IPS-NIHi7 (cell line): ENCODE measurements at regions not wholly inside any gene's neighbourhood (a gene's known extent, or its start where the extent isn't known, plus 50 kb on each side); places are given as distances from the start of the nearest gene placed in this dataset.

Source experiments
- DNase-seq: peaks from one replicate; pipeline ENCODE4 v3.0.0; 2012; ENCODE audit warnings: mixed read lengths; ENCODE audit errors: extremely low spot score

DNA sequence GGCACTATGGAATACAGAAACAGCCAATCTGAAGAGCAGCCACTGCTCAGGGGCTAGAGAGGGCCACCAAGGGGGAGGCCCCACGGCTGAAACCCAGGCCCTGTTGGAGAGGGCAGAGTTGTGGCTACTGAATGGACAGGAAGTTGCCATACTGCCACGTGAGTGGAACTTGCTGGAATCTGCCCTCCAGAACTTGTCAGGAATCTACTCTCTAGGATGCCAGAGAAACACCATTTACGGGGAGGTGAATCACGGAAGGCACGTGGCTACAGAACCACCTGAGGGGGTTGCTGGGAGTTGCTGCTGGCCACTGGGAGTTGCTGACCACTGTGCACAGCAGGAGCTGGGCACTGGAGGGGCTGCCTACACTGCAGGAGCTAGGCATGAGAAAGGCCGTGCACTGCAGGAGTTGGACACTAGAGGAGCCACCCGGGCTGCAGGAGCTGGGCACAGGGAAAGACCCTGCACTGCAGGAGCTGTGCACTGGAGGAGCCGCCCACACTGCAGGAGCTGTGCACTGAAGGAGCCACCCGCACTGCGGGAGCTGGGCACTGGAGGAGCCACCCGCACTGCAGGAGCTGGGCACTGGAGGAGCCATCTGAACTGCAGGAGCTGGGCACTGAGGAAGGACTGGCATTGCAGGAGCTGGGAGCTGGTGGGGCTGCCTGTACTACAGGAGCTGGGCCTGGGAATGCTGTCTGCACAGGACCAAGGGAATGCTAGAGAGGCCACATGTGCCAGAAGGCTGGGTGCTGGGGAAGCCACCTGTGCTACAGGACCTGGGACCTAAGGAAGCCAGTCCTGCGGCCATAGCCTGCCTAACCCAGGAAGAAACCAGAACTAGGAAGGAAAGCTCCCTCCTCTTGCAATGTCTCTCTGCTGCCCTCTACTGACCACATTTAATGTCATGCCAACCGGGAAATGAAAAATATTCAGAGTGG lies 343.4 kb downstream of the MATN1 start:
- DNase-seq, result peak; percentile 93

DNA sequence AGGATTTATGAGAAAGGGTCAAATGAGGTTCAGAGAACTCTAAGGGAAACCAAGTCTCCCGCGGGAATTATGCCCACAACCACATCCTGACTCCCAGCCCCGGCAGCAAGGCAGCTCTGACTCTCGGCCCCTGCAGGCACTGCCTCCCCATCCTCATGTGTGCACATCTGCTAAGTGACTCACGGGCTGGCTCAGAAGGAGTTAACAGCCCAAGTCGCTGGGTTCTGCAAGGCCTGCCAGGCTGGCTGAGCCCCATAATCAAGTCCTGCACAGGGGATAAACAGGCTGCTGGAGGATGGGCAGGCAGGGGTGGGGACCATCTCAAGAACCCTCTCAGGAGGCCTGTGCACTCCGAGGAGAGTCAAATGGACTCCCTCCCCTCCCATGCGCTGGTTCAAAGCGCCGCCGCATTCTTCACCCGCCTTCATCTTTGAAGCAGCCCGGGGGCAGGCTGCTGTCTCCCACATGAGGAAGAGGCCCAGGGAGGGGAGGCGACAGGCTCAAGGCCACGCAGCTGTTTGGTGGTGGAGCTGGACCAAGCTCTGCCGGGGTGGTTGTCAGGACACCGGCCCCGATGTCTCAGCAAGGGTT lies 344.3 kb downstream of the MATN1 start:
- DNase-seq, result no peak

DNA sequence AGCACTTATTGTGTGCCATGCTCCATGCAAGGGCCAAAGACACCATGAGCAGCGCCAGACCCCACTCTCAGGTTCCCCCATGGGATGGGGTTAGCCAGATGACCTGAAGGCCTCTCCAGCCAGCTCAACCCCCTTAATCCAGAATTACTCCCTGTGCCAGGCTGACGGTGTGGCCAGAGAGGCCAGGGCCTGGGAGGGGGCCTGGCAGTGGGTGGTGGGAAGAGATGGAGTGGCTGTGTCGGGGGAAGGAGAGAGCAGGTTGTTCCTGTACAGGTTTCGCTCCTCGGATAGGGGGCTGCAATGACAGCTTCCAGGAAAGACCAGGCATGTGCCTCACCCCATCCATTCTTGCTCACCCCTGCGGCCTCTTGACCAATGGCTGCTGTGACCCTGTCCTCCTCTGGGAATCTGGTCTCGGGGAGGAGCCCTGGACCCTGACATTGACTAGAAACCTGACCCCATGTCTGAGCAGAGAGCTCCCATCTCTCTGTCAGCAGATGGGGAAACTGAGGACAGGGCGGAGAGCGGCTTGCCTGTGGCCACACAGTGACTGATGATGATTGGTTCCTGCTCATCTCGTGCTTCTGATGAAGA lies 345.3 kb downstream of the MATN1 start:
- no peak for DNase-seq

DNA sequence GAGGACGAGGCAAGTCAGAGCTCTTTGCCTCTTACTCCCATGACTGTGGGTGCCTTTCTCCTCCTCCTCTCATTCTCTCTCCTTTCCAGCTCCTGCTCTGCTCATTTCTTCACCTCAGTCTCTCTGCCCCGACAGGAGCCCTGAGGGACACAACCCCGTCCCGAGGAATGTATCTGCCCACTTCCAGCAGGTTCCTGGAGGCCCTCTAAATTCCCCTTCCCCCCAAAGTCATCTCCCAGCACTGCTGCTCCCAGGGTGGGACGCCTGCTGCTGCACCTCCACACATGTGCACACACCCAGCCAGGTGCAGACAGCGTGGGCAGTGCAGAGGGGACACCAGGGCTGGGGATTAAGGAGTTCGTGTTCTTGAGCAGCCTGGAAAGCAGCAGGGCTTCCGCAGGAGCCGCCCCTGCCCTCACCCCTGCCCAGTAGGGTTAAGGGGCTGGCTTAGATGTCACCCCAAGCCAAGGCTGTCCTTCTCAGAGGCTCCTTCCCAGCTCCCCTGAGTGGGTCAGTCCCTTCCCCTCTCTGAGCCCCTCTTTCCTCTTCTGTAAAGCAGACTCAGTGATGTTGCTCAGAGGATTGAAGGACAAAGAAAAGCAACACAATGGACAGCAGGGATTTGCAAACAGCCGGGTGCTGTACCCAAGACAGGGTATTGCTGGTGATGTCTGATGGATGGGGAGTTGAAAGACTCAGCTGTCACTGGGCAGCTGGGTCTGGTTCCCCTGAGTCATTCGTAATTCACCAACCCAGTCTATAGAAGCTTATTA lies 346.0 kb downstream of the MATN1 start:
- no peak for DNase-seq

DNA sequence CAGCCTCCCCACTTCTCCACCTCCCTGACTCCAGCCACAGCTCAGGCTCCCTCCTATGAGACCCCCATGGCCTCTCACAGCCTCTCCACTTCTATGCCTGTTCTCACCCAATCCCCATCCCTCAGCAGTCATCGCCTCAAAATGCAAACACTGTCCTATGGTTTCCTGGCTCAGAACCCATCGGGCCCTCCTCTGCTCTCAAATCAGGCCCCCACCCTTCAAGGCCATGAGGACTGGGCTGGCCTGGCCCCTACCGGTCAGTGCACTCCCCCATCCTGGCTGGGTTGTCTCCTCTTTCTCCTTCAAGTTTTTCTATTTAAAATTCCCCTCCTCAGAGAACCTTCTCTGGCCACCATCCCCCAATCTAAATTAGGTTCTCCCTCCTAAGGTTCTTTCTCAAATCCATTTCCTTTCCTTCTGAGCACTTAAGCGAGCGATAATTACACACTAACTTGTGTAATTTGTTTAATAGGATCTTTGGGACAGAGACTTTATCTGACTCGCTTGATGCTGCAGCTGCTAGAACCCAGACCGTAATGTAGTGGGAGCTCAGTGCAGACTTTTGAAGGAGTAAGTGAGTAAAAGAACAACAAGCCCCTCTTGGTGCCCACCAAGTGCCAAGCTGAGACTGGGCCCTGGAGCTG lies 347.2 kb downstream of the MATN1 start:
- DNase-seq, result no peak

DNA sequence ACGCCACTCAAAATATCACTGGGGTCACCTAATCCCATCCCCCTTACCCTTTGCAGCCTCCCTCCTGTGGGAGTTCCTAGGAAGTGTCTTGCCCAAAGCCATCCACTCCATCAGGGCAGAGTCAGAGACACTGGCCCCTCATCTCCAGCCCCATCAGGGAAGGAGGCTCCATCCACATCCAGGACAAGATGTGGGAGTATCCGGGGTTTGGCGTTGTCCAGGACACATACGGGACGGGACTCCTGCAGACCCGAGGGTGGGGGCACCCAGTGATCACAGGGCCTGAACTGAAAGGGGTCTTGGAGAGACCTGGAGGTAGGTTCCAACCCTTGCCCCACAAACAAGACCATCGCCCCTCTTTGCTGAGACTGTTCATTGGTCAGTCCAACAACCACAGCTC lies 348.2 kb downstream of the MATN1 start:
- DNase-seq, result no peak

DNA sequence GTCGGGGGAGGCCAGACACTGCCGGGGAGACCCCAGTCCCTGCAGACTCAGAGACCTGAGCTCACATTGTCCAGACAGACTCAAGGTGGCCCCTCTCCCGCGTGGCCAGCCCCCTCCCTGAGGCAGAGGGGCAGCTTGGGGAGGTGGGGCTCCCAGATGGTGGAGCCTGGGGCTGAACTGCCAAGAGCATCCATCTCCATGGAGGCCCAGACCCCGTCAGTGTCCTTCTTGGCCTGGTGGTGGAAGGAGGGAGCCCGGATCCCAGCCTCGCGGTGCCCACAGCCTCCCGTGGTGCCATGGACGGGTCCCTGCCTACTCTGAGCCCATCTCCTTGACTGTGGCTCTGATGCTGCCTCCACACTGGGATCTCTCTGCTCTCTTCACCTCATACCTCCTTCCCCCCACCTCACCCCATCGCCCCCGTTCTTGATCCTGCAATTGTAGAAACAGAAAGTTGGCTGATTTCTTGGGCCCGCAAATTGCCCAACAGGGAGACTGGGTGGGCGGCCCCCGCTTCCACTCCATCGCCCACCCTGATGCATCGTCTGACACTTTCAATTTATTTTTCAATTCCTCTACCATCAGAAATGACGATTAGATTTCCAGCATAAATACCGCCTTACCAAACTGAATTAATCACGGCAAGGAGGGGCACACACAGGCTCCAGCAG lies 348.9 kb downstream of the MATN1 start:
- no peak for DNase-seq

DNA sequence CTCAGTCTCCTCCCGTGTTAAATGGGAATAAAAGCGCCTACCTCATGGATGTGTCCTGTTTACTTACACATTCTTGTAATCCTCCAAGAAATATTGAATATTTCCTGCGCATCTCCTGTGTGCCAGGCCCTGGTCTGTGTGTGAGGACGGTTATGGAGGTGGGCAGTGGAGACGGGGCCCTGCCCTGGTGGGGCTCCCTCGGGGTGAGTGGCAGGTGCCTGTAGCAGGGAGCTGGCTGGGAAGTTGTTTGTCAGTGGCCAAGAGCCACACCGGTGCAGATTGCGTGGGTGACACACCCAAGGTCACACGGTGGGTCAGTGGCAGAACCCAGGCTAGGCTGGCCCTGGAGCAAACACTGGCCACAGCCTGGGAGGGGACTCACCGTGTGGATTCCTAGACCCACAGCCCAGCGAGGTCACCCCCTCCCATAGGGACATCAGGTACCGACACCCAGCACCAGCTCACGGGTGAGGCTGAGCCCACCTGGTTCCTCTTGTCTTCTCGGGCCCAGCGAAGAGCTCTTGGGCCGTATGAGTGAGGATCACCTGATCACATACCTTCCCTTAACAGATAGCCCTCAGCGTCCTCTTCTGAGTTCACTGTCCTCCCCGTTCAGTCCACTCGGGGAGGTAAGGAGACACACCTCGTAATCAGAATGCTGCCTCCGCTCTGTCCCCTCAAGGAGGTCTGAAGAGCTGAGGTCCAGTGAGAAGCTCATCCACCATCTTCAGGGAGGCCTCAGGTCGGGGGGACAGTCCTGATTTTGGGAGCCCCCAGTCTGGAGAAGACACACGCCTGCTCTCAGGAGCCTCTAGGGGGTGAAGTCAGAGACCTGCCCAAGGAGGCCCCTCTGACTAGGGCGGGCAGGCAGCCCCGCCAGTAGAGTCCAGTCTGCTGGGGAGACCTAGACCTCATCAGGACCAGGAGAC lies 349.6 kb downstream of the MATN1 start:
- DNase-seq, result no peak

DNA sequence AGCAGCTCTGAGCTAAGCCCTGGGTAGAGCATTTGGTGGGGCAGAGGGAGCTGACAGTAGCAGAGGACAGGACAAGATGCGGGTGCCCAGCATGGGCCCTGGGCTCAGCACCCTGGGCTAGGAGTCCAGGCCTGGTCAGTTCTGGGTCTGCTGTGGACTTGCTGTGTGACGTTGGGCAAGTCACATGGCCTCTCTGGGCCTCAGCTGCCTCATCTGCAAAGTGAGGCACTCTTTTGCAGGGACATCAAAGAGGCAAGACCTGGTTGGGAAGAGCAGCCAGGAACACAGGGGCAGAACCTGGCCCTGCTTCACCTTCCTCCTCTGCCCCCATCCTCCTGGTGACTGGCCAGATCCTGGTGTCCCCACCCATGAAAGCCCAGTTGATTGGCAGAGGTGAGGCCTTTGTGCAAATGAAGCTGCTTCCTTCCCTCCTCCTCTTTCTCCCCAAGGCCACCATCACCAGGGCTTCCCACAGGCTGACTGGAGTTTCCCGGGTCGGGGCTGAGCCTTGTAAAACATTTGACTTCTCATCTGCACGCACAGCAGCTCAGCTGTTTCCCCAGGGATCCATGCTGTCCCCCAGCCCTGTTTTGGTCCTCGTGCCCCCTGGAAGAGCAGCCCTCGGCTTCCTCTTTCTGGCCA lies 350.5 kb downstream of the MATN1 start:
- DNase-seq, result peak; percentile 53

DNA sequence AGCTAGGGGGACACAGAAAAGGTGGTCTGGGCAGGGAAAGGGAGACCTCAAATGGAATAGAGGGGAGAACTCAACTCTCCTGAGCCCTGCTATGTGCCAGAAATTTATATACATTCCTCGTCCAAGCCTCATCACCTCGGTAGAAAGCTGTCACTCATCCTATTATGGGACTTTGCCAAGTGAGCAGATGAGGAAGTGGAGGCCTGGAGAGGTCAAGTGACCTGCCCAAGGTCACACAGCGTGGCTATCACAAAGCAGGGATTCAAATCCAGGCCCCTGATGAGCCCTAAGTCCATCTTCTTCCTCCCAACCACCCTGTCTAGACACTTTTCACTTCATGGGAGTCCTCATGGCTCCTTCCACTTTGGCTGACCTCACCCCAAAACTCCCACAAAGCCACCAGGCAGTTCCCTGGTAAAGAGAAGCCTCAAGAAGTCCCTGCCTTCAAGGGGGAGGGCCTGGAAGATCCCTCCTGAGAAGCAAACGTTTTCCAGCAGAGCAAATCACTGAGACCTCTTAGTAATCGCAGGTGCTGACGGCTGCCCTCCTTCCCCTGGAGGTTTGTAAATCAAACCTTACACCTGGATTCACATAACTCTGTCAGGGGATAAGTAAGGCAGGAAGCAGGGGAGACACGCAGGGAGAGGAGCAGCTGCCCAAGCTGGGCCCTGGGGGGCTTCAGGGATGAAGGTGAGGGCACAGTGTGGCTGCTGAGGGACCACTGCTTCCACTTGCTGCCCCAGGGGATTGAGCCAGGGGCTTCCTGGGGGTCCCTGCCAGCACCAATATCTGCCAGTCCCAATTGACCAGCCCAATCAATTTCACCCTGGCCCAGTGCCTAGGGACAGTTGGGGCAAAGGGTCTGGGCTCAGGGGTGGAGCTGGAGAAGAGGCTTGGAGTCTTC lies 351.2 kb downstream of the MATN1 start:
- DNase-seq, result no peak

DNA sequence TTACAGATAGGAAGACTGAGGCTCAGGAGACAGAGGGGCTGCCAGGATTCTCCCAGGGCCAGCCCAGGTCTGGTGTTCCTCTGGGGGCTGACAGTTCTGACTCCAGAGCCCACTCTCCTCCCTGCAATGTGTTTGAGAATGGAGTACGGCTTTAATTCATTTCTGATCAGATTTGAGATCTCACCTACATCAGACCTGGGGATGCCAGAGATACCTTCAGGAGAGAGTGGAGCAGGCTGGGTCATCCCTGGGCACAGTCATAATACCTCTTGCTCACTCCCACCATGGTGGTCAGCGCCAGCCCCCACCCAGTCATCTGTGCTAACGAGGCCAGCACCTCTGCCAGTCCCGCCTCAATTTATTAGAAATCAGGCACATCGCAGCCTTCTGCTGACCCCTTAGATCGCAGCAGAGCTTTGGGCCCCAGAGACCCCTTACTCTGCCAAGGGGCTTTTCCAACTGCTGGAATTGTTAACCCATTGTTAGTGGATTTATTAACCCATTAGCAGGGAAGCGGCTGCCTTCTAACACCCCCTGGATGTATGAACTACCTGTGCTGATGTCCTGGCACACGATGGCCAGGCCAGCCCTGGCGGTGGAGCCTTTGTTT lies 352.1 kb downstream of the MATN1 start:
- no peak for DNase-seq

DNA sequence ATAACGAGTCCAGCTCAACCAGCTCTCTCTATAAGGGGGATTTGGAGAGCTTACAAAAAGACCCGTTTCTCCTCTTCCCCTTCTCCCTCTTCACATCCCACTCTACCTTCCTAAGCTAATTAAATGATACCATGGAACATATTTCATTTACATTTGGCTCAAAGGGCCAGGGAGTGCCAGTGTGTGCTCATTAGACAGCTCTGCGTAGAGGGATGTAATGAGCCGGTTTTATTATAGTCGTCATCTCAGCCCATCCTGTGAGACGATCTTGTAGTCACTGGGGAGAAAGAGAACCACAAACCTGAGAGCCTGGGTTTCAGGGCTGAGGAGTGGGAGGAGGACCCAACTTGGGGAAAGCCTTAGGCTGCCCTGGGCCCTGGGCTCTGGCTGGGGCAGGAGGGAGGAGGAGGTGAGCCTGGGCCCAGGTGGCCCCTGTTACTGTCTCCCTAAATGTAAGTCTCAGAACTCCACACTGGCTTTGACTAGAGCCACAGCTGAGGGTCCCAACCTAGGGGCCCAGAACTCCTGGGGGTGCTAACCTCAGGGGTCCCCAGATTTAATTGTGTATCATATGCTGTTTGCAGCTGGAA lies 354.6 kb downstream of the MATN1 start:
- DNase-seq, result no peak

DNA sequence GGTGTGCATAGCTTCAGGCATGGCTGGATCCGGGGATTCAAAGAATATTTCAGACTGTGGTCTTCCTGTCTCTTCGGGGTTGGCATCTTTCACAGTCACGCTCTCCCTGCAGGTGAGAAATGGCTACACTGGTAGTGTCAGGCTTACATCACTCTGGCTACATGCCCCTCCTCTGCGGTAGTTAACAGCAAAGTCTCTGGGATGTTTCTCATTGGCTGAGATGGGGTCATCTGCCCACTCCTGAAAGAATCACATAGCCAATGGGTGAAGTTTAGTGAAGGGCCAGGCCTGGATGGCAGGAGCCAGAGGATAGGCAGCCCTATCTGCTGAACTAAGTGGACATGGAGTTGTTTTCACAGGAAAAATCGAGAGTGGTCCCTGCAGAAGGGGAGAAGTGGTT lies 356.5 kb downstream of the MATN1 start:
- peak; percentile 50 for DNase-seq

DNA sequence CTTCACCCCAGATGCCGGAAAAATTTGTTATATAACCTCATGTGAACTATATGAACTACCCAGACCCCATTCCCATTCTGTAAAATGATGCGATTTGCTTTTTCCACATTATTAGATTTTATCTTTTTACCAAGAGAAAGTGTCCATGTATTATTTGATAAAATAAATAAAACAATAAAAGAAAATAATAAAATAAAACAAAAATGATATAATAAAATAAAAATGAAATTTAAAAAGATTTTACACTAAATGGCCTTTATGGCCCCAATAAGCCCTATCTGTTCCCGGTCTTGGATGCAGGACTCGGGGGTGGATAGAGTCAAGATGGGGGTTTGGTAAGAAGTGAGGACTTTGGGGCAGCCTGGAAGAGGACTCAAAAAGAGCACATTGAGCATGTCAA lies 357.2 kb downstream of the MATN1 start:
- DNase-seq, result no peak

DNA sequence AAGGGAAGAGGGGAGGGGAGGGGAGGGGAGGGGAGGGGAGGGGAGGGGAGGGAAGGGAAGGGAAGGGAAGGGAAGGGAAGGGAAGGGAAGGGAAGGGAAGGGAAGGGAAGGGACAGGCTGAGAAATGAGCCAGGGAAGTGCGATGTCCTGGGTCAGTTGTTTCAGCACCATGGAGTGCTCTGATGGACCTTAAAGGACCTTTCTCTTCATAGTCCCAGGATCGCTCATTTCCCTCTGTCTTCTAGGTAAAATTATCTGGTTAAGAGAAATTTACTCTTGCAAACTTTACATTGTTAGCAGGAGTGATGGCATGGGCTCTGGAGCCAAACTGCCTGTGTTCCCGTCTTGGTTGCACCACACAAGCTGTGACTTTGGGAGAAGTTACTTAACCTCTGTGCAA lies 357.8 kb downstream of the MATN1 start:
- DNase-seq, result no peak

DNA sequence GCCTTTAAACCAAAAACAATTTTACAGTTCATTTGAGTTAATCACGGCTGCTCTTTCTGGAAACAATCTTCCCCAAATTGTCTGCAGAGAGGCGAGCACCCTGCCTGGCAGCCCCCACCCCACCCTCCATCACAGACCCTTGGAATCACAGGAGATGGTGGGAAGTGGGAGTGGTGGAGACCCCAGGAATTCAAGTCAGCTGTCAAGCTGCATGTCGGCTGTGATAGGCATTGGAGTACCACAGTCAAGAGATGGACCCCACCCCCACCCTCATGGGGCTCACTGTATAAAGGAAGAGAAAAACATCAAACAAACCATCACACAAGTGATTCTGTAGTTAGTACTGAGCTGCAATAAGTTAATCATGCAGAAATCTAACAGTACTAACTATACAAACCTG lies 360.4 kb downstream of the MATN1 start:
- no peak for DNase-seq

DNA sequence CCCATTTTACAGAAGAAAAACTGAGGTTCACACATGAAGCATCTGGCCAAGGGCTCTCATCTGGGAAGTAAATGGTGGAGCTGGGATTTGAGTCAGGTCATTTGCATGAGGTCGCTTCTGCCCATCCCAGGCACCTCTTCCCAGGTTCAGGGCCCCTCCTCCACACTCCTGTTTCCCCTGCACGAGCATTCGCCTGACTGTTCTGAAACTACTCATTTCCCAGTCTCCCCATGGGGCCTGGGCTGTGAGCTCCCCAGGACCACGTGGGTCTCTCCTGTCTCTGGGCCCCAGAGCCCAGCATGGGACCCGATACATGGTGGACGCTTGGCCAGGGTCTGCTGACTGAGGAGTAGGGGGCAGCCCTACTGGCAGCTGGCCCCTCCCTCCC lies 360.8 kb downstream of the MATN1 start:
- DNase-seq, result no peak
